HG03103 (cell line): ENCODE measurements at regions not wholly inside any gene's neighbourhood (a gene's known extent, or its start where the extent isn't known, plus 50 kb on each side); places are given as distances from the start of the nearest gene placed in this dataset.
"Not testable (repeated sequence)": the region's sequence is repeated elsewhere in the genome, so short reads cannot be mapped to it uniquely, and the experiment has no call there.

Experiments
- ATAC-seq: cut with Tn5 transposase; IDR thresholded peaks from one replicate; pipeline ENCODE4 v1.9.1; 2021; ENCODE audit warnings: low read depth; ENCODE audit not compliant: unreplicated experiment

- no peak for ATAC-seq
These were observed 928.7 kb downstream of the SLC4A3 start for GRCh38 chr2:220555961-220556630.

- ATAC-seq: no peak
These were observed 929.2 kb downstream of the SLC4A3 start for GRCh38 chr2:220556658-220557057.

- ATAC-seq: no peak
These were observed 932.8 kb downstream of the SLC4A3 start for GRCh38 chr2:220560192-220560591.

GRCh38 chr2:220562375-220563140, 935.1 kb downstream of the SLC4A3 start:
- ATAC-seq: no peak

GRCh38 chr2:220568296-220568695, 940.9 kb downstream of the SLC4A3 start:
- no peak for ATAC-seq

- ATAC-seq: no peak
These were observed 941.9 kb downstream of the SLC4A3 start for GRCh38 chr2:220569112-220569897.

- ATAC-seq: no peak
These were observed 945.0 kb downstream of the SLC4A3 start for GRCh38 chr2:220572385-220572784.

GRCh38 chr2:220574038-220574437, 946.6 kb downstream of the SLC4A3 start:
- ATAC-seq: no peak

- ATAC-seq: no peak
These were observed 948.5 kb downstream of the SLC4A3 start for GRCh38 chr2:220575963-220576362.

GRCh38 chr2:220579452-220579851, 952.0 kb downstream of the SLC4A3 start:
- no peak for ATAC-seq

- ATAC-seq: no peak
These were observed 952.7 kb downstream of the SLC4A3 start for GRCh38 chr2:220580113-220580512.

GRCh38 chr2:220583725-220584124, 956.3 kb downstream of the SLC4A3 start:
- ATAC-seq: no peak

GRCh38 chr2:220585241-220585640, 957.8 kb downstream of the SLC4A3 start:
- ATAC-seq: no peak

GRCh38 chr2:220586980-220587530, 959.6 kb downstream of the SLC4A3 start:
- ATAC-seq: no peak

- ATAC-seq: no peak
These were observed 960.7 kb downstream of the SLC4A3 start for GRCh38 chr2:220588148-220588547.

GRCh38 chr2:220590476-220590875, 963.0 kb downstream of the SLC4A3 start:
- ATAC-seq: no peak

GRCh38 chr2:220593526-220593925, 966.1 kb downstream of the SLC4A3 start:
- ATAC-seq: no peak

- no peak for ATAC-seq
These were observed 970.4 kb downstream of the EPHA4 start for GRCh38 chr2:220601674-220602073.

- not testable (repeated sequence) for ATAC-seq
These were observed 959.1 kb downstream of the EPHA4 start for GRCh38 chr2:220613004-220613403.

GRCh38 chr2:220614064-220614463, 958.0 kb downstream of the EPHA4 start:
- ATAC-seq: no peak
